EL (cell line): ENCODE measurements at regions not wholly inside any gene's neighbourhood (a gene's known extent, or its start where the extent isn't known, plus 50 kb on each side); places are given as distances from the start of the nearest gene placed in this dataset.

Experiments used
- DNase-seq: peaks from one replicate; pipeline ENCODE4 v3.0.0-alpha.2; 2016

- no peak for DNase-seq
Measured at GRCh38 chr5:175765858-175766257, 105.5 kb upstream of the CPLX2 start.

GRCh38 chr5:175766963-175767362 lies 104.4 kb upstream of the CPLX2 start:
- no peak for DNase-seq

- DNase-seq: no peak
Measured at GRCh38 chr5:175772747-175773533, 98.4 kb upstream of the CPLX2 start.

- DNase-seq: no peak
Measured at GRCh38 chr5:175773534-175774070, 97.8 kb upstream of the CPLX2 start.

GRCh38 chr5:175775416-175775815 lies 96.0 kb upstream of the CPLX2 start:
- DNase-seq: no peak

GRCh38 chr5:175778951-175779503 lies 92.4 kb upstream of the CPLX2 start:
- peak; percentile 21 for DNase-seq

- no peak for DNase-seq
Measured at GRCh38 chr5:175783739-175784138, 87.6 kb upstream of the CPLX2 start.

GRCh38 chr5:175784230-175784629 lies 87.1 kb upstream of the CPLX2 start:
- no peak for DNase-seq

GRCh38 chr5:175785681-175786080 lies 85.7 kb upstream of the CPLX2 start:
- no peak for DNase-seq

- no peak for DNase-seq
Measured at GRCh38 chr5:175788155-175788787, 83.1 kb upstream of the CPLX2 start.

- no peak for DNase-seq
Measured at GRCh38 chr5:175789670-175790069, 81.7 kb upstream of the CPLX2 start.

GRCh38 chr5:175790796-175791195 lies 80.6 kb upstream of the CPLX2 start:
- DNase-seq: no peak

- no peak for DNase-seq
Measured at GRCh38 chr5:175795959-175796358, 75.4 kb upstream of the CPLX2 start.

- peak; percentile 75 for DNase-seq
Measured at GRCh38 chr5:175796536-175797499, 74.6 kb upstream of the CPLX2 start.

- DNase-seq: no peak
Measured at GRCh38 chr5:175797521-175798038, 73.8 kb upstream of the CPLX2 start.

GRCh38 chr5:175798626-175799025 lies 72.8 kb upstream of the CPLX2 start:
- DNase-seq: no peak

GRCh38 chr5:175800656-175801081 lies 70.7 kb upstream of the CPLX2 start:
- peak; percentile 89 for DNase-seq

GRCh38 chr5:175802361-175802760 lies 69.0 kb upstream of the CPLX2 start:
- DNase-seq: no peak

- no peak for DNase-seq
Measured at GRCh38 chr5:175803254-175803653, 68.1 kb upstream of the CPLX2 start.

- DNase-seq: no peak
Measured at GRCh38 chr5:175803736-175804454, 67.5 kb upstream of the CPLX2 start.

GRCh38 chr5:175805256-175806011 lies 65.9 kb upstream of the CPLX2 start:
- DNase-seq: no peak
